ENCODE measurements at regions not wholly inside any gene's neighbourhood (a gene's known extent, or its start where the extent isn't known, plus 50 kb on each side); places are given as distances from the start of the nearest gene placed in this dataset.

GRCh38 chr5:100992354-100992753 lies 89.3 kb upstream of the ST8SIA4 start:
- no peak for TF ChIP-seq FOXM1 (IDR thresholded peaks at IDR 0.05; ENCODE audit: borderline replicate concordance)
- TF ChIP-seq BHLHE40 (IDR thresholded peaks at IDR 0.05; ENCODE audit: borderline replicate concordance) = no peak
- no peak for TF ChIP-seq SUZ12 (IDR thresholded peaks at IDR 0.05)
- TF ChIP-seq HDGF (IDR thresholded peaks at IDR 0.05; ENCODE audit: borderline replicate concordance) = no peak
- no peak for TF ChIP-seq ZNF384 (IDR thresholded peaks at IDR 0.05)
- TF ChIP-seq SP1 (IDR thresholded peaks at IDR 0.05) = no peak
- TF ChIP-seq ARNT (IDR thresholded peaks at IDR 0.05) = no peak
- no peak for TF ChIP-seq NFRKB (IDR thresholded peaks at IDR 0.05)
- no peak for TF ChIP-seq PKNOX1 (IDR thresholded peaks at IDR 0.05)
- no peak for TF ChIP-seq ELF4 (IDR thresholded peaks at IDR 0.05)
- no peak for TF ChIP-seq TARDBP (IDR thresholded peaks at IDR 0.05)

Measured in HEK293T (cell line).